ENCODE measurements at regions not wholly inside any gene's neighbourhood (a gene's known extent, or its start where the extent isn't known, plus 50 kb on each side); places are given as distances from the start of the nearest gene placed in this dataset.
"Not testable (repeated sequence)": the region's sequence is repeated elsewhere in the genome, so short reads cannot be mapped to it uniquely, and the experiment has no call there.

- H3K4me3 ChIP-seq (ENCODE audit: low read depth, low read length), result no peak overlapping the region
- TF ChIP-seq, protein P1, sequence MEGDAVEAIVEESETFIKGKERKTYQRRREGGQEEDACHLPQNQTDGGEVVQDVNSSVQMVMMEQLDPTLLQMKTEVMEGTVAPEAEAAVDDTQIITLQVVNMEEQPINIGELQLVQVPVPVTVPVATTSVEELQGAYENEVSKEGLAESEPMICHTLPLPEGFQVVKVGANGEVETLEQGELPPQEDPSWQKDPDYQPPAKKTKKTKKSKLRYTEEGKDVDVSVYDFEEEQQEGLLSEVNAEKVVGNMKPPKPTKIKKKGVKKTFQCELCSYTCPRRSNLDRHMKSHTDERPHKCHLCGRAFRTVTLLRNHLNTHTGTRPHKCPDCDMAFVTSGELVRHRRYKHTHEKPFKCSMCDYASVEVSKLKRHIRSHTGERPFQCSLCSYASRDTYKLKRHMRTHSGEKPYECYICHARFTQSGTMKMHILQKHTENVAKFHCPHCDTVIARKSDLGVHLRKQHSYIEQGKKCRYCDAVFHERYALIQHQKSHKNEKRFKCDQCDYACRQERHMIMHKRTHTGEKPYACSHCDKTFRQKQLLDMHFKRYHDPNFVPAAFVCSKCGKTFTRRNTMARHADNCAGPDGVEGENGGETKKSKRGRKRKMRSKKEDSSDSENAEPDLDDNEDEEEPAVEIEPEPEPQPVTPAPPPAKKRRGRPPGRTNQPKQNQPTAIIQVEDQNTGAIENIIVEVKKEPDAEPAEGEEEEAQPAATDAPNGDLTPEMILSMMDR (conservative IDR thresholded peaks at IDR 0.05; ENCODE audit: low read depth, low read length), result no peak
- no peak for DNase-seq (ENCODE audit: low read depth)
These were observed 899.1 kb upstream of the AUTS2 start for GRCh38 chr7:68699090-68699711.

- no peak overlapping the region for H3K4me3 ChIP-seq (ENCODE audit: low read depth, low read length)
- TF ChIP-seq, protein P1 (conservative IDR thresholded peaks at IDR 0.05; ENCODE audit: low read depth, low read length), result no peak
- DNase-seq (ENCODE audit: low read depth), result no peak
These were observed 897.9 kb upstream of the AUTS2 start for GRCh38 chr7:68700414-68700813.

DNA sequence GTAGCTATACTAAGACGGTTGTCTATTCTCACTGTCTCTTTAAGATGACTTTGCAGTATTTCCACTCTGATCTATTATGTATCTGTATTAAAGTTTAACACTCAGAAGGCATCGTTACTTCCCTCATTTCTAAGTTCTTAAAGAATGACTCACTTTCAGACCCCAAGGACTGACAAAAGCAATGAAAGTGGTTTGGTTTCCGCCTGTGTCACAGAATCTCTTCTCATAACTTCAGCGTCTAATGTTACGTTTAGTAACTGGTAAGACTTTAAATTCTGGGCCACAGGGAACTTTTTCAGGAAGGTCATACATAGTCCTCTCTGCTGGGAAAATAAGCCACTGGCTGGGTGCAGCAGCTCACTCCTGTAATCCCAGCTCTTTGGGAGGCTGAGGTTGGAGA lies 892.0 kb upstream of the AUTS2 start:
- peak; percentile 66 for DNase-seq (ENCODE audit: low read depth)
- no peak overlapping the region for H3K4me3 ChIP-seq (ENCODE audit: low read depth, low read length)
- TF ChIP-seq, protein P1 (conservative IDR thresholded peaks at IDR 0.05; ENCODE audit: low read depth, low read length), result no peak

DNA sequence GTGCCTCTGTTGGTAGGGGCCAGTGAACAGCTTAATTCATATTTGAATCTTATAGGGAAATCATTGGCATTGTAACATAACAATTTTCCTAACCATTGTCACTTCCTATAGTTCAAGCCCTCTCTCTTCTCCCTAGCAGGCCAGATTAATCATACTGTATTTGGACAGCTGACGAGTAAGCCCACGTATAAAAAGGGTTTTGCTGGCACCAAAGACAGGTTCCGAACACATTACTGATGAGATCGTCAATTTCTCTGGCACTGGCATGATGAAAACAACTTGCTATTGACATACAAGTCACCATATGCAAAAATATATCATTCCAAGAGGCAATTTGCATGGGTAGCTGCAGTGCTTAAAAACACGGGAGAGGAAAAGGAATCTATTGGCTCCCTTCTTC lies 891.1 kb upstream of the AUTS2 start:
- DNase-seq (ENCODE audit: low read depth), result no peak
- TF ChIP-seq, protein P1 (conservative IDR thresholded peaks at IDR 0.05; ENCODE audit: low read depth, low read length), result no peak
- no peak overlapping the region for H3K4me3 ChIP-seq (ENCODE audit: low read depth, low read length)

DNA sequence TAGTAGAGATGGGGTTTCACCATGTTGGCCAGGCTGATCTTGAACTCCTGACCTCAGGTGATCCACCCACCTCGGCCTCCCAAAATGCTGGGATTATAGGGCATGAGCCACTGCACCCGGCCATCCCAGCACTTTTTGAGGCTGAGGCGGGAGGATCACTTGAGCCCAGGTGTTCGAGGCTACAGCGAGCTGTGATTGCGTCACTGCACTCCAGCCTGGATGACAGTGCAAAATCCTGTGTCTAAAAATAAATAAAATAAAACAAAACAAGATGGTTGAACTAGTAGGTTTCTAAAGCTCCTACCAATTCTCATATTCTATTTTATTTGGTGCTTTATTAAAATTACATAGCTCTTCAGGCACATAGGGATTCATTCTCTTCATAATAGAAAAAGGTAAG lies 890.3 kb upstream of the AUTS2 start:
- no peak overlapping the region for H3K4me3 ChIP-seq (ENCODE audit: low read depth, low read length)
- TF ChIP-seq, protein P1 (conservative IDR thresholded peaks at IDR 0.05; ENCODE audit: low read depth, low read length), result no peak
- DNase-seq (ENCODE audit: low read depth), result no peak

- TF ChIP-seq, protein P1 (conservative IDR thresholded peaks at IDR 0.05; ENCODE audit: low read depth, low read length), result no peak
- no peak for DNase-seq (ENCODE audit: low read depth)
- H3K4me3 ChIP-seq (ENCODE audit: low read depth, low read length), result no peak overlapping the region
These were observed 885.2 kb upstream of the AUTS2 start for GRCh38 chr7:68712956-68713495.

- not testable (repeated sequence) for H3K4me3 ChIP-seq (ENCODE audit: low read depth, low read length); DNase-seq (ENCODE audit: low read depth)
These were observed 884.1 kb upstream of the AUTS2 start for GRCh38 chr7:68714135-68714534.

All from epithelial cell of proximal tubule (primary cell).